Gastroesophageal sphincter (tissue), 3 donors: ENCODE measurements at regions not wholly inside any gene's neighbourhood (a gene's known extent, or its start where the extent isn't known, plus 50 kb on each side); places are given as distances from the start of the nearest gene placed in this dataset.

Experiments
- POLR2AphosphoS5 ChIP-seq: sonication (generic); formaldehyde crosslinking; IDR thresholded peaks from one replicate; pipeline ENCODE4 v1.6.1; 2017; ENCODE audit warnings: antibody characterized with exemption
- TF ChIP-seq, protein P1 (sequence below), 4 experiments: fragments of 200-600 bp in 2 of 4; fragments of 450-650 bp in 2 of 4; sonication (generic) in 1 of 4; IDR thresholded peaks; one replicate each; pipeline ENCODE4 v1.5.1; 2017 to 2019; ENCODE audit warnings: antibody characterized with exemption in 4 of 4, mild to moderate bottlenecking in 2 of 4, moderate library complexity in 2 of 4

DNA sequence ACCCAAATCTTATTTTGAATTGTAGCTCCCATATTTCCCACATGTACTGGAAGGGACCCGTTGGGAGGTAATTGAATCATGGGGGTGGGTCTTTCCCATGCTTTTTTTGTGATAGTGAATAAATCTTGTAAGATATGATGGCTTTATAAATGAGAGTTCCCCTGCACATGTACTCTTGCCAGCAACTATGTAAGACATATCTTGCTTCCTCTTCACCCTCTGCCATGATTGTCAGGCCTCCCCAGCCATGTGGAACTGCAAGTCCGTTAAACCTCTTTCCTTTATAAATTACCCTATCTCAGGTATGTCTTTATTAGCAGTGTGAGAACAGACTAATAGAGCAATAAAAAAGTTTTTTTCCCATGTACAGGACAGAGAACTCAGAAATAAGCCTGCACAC lies 468.4 kb upstream of the SPHKAP start:
- no peak for TF ChIP-seq POLR2AphosphoS5
- TF ChIP-seq, protein P1, sequence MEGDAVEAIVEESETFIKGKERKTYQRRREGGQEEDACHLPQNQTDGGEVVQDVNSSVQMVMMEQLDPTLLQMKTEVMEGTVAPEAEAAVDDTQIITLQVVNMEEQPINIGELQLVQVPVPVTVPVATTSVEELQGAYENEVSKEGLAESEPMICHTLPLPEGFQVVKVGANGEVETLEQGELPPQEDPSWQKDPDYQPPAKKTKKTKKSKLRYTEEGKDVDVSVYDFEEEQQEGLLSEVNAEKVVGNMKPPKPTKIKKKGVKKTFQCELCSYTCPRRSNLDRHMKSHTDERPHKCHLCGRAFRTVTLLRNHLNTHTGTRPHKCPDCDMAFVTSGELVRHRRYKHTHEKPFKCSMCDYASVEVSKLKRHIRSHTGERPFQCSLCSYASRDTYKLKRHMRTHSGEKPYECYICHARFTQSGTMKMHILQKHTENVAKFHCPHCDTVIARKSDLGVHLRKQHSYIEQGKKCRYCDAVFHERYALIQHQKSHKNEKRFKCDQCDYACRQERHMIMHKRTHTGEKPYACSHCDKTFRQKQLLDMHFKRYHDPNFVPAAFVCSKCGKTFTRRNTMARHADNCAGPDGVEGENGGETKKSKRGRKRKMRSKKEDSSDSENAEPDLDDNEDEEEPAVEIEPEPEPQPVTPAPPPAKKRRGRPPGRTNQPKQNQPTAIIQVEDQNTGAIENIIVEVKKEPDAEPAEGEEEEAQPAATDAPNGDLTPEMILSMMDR (IDR thresholded peaks at IDR 0.05): no peak
